KMS-11 (cell line): ENCODE measurements at regions not wholly inside any gene's neighbourhood (a gene's known extent, or its start where the extent isn't known, plus 50 kb on each side); places are given as distances from the start of the nearest gene placed in this dataset.

ENCODE experiments used
- H2AFZ ChIP-seq: fragments of 200-600 bp; sonication (generic); 2 replicates; pipeline ENCODE4 v1.6.1; 2016; ENCODE audit warnings: antibody characterized with exemption, mixed run types, low read depth
- H3K27ac ChIP-seq: fragments of 200-600 bp; sonication (generic); 2 replicates; pipeline ENCODE4 v1.6.1; 2016; ENCODE audit warnings: mild to moderate bottlenecking, mixed run types
- H3K27me3 ChIP-seq: fragments of 200-600 bp; sonication (generic); 2 replicates; pipeline ENCODE4 v1.6.1; 2017; ENCODE audit warnings: mild to moderate bottlenecking, low read depth, mixed run types, moderate library complexity; ENCODE audit not compliant: insufficient read depth
- H3K36me3 ChIP-seq: fragments of 200-600 bp; sonication (generic); 2 replicates; pipeline ENCODE4 v1.6.1; 2017; ENCODE audit warnings: mild to moderate bottlenecking, mixed run types; ENCODE audit not compliant: insufficient read depth
- H3K4me1 ChIP-seq: fragments of 200-600 bp; sonication (generic); 2 replicates; pipeline ENCODE4 v1.6.1; 2016; ENCODE audit warnings: mild to moderate bottlenecking, low read depth, mixed run types; ENCODE audit not compliant: poor library complexity, severe bottlenecking
- H3K4me2 ChIP-seq: fragments of 200-600 bp; sonication (generic); 2 replicates; pipeline ENCODE4 v1.7.0; 2016; ENCODE audit warnings: mild to moderate bottlenecking, mixed run types
- H3K4me3 ChIP-seq: fragments of 200-600 bp; sonication (generic); IDR thresholded peaks from 2 replicates; pipeline ENCODE4 v1.6.1; 2017; ENCODE audit warnings: low read depth, low read length, mixed read lengths; ENCODE audit not compliant: insufficient read depth
- H3K79me2 ChIP-seq: fragments of 200-600 bp; sonication (generic); 2 replicates; pipeline ENCODE4 v1.6.1; 2016; ENCODE audit warnings: low read depth, mixed run types; ENCODE audit not compliant: insufficient read depth
- H3K9ac ChIP-seq: fragments of 200-600 bp; sonication (generic); 2 replicates; pipeline ENCODE4 v1.6.1; 2016; ENCODE audit warnings: mild to moderate bottlenecking, mixed run types
- H4K20me1 ChIP-seq: fragments of 200-600 bp; sonication (generic); 2 replicates; pipeline ENCODE4 v1.6.1; 2016; ENCODE audit warnings: mild to moderate bottlenecking, mixed run types; ENCODE audit not compliant: insufficient read depth
- TF ChIP-seq, protein P1 (sequence below): fragments of 200-600 bp; sonication (generic); conservative IDR thresholded peaks from 2 replicates; pipeline ENCODE4 v1.6.1; 2017; ENCODE audit warnings: low read depth, mild to moderate bottlenecking, antibody characterized with exemption, low read length, moderate library complexity, mixed read lengths

DNA sequence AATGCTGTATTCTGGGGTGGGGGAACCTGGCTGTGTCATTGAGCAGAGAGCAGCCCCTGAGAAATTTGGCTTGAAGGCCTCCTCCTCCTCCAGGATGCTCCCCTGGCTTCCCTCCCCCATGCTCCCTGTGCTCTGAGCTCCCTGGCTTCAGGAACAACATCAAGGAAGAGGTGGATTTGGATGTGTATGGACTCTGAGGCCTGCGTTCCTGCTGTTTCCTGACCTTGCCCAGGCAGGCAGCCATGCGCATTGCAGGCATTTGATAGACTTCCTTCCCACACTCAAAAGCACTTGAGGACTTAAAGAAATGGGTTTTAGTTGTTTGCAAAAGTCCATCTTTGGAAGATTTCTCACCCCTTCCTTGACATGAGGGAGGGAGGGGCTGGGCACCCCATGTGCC lies 1317.1 kb downstream of the BRD1 start:
- Histone ChIP-seq H4K20me1 (no peaks in the 10 kb centered on the region), H3K4me1 (no peaks in the 10 kb centered on the region), H3K27ac (no peak overlapping the region), H3K4me3 (no peak overlapping the region), H3K27me3 (no peaks in the 10 kb centered on the region), H2AFZ (no peak overlapping the region), H3K79me2 (no peaks in the 10 kb centered on the region), H3K9ac (no peak overlapping the region), H3K4me2 (no peak overlapping the region), H3K36me3 (no peaks in the 10 kb centered on the region)
- TF ChIP-seq, protein P1, sequence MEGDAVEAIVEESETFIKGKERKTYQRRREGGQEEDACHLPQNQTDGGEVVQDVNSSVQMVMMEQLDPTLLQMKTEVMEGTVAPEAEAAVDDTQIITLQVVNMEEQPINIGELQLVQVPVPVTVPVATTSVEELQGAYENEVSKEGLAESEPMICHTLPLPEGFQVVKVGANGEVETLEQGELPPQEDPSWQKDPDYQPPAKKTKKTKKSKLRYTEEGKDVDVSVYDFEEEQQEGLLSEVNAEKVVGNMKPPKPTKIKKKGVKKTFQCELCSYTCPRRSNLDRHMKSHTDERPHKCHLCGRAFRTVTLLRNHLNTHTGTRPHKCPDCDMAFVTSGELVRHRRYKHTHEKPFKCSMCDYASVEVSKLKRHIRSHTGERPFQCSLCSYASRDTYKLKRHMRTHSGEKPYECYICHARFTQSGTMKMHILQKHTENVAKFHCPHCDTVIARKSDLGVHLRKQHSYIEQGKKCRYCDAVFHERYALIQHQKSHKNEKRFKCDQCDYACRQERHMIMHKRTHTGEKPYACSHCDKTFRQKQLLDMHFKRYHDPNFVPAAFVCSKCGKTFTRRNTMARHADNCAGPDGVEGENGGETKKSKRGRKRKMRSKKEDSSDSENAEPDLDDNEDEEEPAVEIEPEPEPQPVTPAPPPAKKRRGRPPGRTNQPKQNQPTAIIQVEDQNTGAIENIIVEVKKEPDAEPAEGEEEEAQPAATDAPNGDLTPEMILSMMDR, result no peak

DNA sequence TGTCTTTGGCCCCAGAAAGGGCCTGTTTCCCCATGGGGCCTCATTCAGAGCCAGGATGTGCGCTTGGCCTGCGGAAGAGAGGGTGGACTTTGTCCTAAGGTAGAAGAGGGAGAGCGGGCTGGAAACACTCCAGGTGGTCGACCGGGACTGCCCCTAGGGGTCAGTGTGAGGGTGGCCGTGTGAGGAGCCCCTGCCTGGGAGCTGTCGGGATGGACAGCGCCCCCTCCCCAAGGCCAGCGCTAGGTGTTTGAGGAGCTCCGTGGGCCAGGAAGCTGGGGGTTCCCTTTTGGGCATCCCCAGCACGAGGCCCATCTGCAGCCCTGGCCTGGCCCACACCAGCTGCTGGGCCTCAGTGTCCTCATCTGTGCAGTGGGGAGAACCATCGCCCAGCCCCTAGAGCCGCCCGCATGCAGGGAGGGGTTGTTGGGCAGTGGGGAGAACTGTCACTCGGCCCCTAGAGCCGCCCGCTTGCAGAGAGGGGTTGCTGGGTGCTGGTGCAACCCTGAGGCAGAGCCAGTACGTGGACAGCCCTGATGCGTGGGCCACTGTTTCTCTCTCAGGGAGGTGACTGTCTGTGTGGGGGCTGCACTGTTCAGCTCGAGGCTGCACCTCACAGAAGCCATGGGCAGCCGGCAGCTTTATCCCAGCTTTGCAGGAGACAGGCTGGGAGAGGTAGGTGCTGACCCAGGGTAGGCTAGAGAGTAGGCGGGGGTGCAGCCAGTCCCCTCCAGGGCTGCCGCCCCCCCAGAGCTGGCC lies 1319.9 kb downstream of the BRD1 start:
- Histone ChIP-seq H3K4me2 (no peak overlapping the region), H3K27ac (no peak overlapping the region), H3K9ac (no peak overlapping the region), H3K27me3 (no peaks in the 10 kb centered on the region), H3K4me3 (no peak overlapping the region), H4K20me1 (no peaks in the 10 kb centered on the region), H3K79me2 (no peaks in the 10 kb centered on the region), H3K4me1 (no peaks in the 10 kb centered on the region), H2AFZ (no peak overlapping the region), H3K36me3 (no peaks in the 10 kb centered on the region)
- TF ChIP-seq, protein P1, result no peak

DNA sequence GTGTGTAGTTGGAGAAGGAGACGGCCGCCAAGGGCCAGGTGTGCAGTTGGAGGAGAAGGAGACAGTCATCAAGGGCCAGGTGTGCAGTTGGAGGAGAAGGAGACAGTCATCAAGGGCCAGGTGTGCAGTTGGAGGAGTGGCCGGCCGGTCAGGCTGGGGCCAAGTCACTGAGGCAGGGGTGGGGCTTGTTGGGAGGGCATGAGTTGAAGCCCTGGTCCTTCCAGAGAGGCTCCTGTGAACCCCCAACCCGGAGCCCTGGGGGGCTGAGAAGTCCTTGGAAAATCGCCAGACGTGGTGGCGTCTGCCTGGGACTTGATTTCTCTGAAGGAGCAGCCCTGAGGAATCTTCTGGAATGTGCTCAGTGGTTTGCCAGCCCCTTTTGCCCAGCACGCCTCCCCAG lies 1320.5 kb downstream of the BRD1 start:
- Histone ChIP-seq H3K9ac (no peak overlapping the region), H3K4me2 (no peak overlapping the region), H2AFZ (no peak overlapping the region), H3K36me3 (no peaks in the 10 kb centered on the region), H4K20me1 (no peaks in the 10 kb centered on the region), H3K79me2 (no peaks in the 10 kb centered on the region), H3K4me1 (no peaks in the 10 kb centered on the region), H3K27ac (no peak overlapping the region), H3K27me3 (no peaks in the 10 kb centered on the region), H3K4me3 (no peak overlapping the region)
- TF ChIP-seq, protein P1, result no peak

GRCh38 chr22:48506506-48507145 lies 1321.0 kb downstream of the BRD1 start:
- H3K4me2 ChIP-seq, result no peak overlapping the region
- no peaks in the 10 kb centered on the region for H3K36me3 ChIP-seq
- no peaks in the 10 kb centered on the region for H3K79me2 ChIP-seq
- H3K4me1 ChIP-seq, result no peaks in the 10 kb centered on the region
- H3K27me3 ChIP-seq, result no peaks in the 10 kb centered on the region
- no peak overlapping the region for H2AFZ ChIP-seq
- no peak overlapping the region for H3K27ac ChIP-seq
- H3K9ac ChIP-seq, result no peak overlapping the region
- H4K20me1 ChIP-seq, result no peaks in the 10 kb centered on the region
- TF ChIP-seq, protein P1, result no peak
- no peak overlapping the region for H3K4me3 ChIP-seq
